ENCODE measurements at regions not wholly inside any gene's neighbourhood (a gene's known extent, or its start where the extent isn't known, plus 50 kb on each side); places are given as distances from the start of the nearest gene placed in this dataset.

DNA sequence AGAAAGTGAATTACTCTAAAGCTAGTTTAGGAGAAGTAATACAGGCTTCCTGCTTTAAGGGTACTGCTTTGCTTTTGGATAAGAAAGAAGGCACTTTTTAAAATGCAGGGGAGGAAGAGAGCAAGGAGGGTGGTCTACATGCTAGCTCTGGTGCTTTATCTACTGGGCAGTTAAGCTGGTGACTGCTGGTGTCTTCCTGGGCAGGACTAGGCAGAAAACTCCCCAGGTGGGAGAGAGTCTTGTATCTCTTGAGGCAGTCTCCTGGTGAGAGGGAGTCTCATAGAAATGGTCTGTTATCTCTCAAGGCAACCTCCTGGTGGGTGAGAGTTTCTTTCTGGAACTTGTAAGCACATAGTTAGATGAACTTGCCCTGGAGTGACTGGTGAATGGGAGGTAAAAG, 953.9 kb upstream of the GOT2 start:
- in situ Hi-C loops (cut with MboI) = no loop called here
- no peaks in the 10 kb centered on the region for H4K20me1 ChIP-seq (replicated peaks; ENCODE audit: control insufficient read depth, insufficient read depth, low read length)
- ATAC-seq = no peak
- BruUV-seq (replicated peaks) = no TSS peak
- intact Hi-C loops (cut with micrococcal nuclease) = no loop called here
- H3K9me1 ChIP-seq (ENCODE audit: control insufficient read depth, insufficient read depth, low read length) = no peaks in the 10 kb centered on the region
- no peaks in the 10 kb centered on the region for H3K27me3 ChIP-seq (ENCODE audit: control insufficient read depth in 2 of 2, insufficient read depth in 2 of 2, low read length in 2 of 2)
- no peak overlapping the region for H3K4me2 ChIP-seq (ENCODE audit: insufficient read depth, low read length)
- no peak for FAIRE-seq
- TF ChIP-seq FOXA1 (IDR thresholded peaks at IDR 0.05; ENCODE audit: borderline replicate concordance) (no peak), NR4A1 (CRISPR knock-in tag; IDR thresholded peaks at IDR 0.05) (no peak), NR4A1 (tag; IDR thresholded peaks at IDR 0.05) (no peak), ZNF592 (IDR thresholded peaks at IDR 0.05) (no peak), TAF1 (IDR thresholded peaks at IDR 0.05; ENCODE audit: control insufficient read depth, extremely low read depth, insufficient read depth, low read length, severe bottlenecking) (no peak), GATAD2B (IDR thresholded peaks at IDR 0.05; ENCODE audit: borderline replicate concordance) (no peak)
- TF ChIP-seq, protein P1, sequence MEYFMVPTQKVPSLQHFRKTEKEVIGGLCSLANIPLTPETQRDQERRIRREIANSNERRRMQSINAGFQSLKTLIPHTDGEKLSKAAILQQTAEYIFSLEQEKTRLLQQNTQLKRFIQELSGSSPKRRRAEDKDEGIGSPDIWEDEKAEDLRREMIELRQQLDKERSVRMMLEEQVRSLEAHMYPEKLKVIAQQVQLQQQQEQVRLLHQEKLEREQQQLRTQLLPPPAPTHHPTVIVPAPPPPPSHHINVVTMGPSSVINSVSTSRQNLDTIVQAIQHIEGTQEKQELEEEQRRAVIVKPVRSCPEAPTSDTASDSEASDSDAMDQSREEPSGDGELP (CRISPR knock-in tag; IDR thresholded peaks at IDR 0.05; ENCODE audit: borderline replicate concordance) = no peak
- no peaks in the 10 kb centered on the region for H3K79me2 ChIP-seq (ENCODE audit: control insufficient read depth, insufficient read depth, low read length)
- ChIA-PET CTCF (ENCODE audit: low intra/inter-chr PET ratio) (no interaction called here), POLR2A (interaction anchor here (0.7 kb wide), 1 partner anchor 13 kb away, joined by 3 read pairs; no protein-coding TSS in a partner anchor)
- no peaks in the 10 kb centered on the region for H3K4me1 ChIP-seq (replicated peaks in 1 of 2; ENCODE audit: control insufficient read depth in 2 of 2, insufficient read depth in 2 of 2, low read length in 2 of 2)
- no peak for DNase-seq (ENCODE audit: extremely low read depth in 1 of 4, low spot score in 3 of 4)
- H3K36me3 ChIP-seq (ENCODE audit: control insufficient read depth, insufficient read depth, low read length) = no peaks in the 10 kb centered on the region
- H2AFZ ChIP-seq (ENCODE audit: low read depth, low read length) = no peak overlapping the region
- no peak overlapping the region for H3K9ac ChIP-seq (ENCODE audit: insufficient read depth in 1 of 2, low read depth in 2 of 2, low read length in 2 of 2)
- no peak overlapping the region for H3K27ac ChIP-seq (ENCODE audit: extremely low read depth, low read depth, low read length)
- no peaks in the 10 kb centered on the region; the same call in 1 of the 2 replicates for H3K9me3 ChIP-seq (replicated peaks; ENCODE audit: control insufficient read depth, insufficient read depth, low read depth, low read length)
- no peak overlapping the region for H3K4me3 ChIP-seq
